ENCODE measurements at regions not wholly inside any gene's neighbourhood (a gene's known extent, or its start where the extent isn't known, plus 50 kb on each side); places are given as distances from the start of the nearest gene placed in this dataset.

- no peak for TF ChIP-seq CTCF (IDR thresholded peaks at IDR 0.05)
- no peak for TF ChIP-seq POLR2A (IDR thresholded peaks at IDR 0.05)
Measured at GRCh38 chr2:7210712-7211111, 293.5 kb downstream of the RNF144A start.
